NCI-H1417 (cell line): ENCODE measurements at regions not wholly inside any gene's neighbourhood (a gene's known extent, or its start where the extent isn't known, plus 50 kb on each side); places are given as distances from the start of the nearest gene placed in this dataset.

Experiments
- DNase-seq, 3 experiments: peaks; one replicate each; lab custom pipeline; 2025; lab: John Stamatoyannopoulos, UW

DNA sequence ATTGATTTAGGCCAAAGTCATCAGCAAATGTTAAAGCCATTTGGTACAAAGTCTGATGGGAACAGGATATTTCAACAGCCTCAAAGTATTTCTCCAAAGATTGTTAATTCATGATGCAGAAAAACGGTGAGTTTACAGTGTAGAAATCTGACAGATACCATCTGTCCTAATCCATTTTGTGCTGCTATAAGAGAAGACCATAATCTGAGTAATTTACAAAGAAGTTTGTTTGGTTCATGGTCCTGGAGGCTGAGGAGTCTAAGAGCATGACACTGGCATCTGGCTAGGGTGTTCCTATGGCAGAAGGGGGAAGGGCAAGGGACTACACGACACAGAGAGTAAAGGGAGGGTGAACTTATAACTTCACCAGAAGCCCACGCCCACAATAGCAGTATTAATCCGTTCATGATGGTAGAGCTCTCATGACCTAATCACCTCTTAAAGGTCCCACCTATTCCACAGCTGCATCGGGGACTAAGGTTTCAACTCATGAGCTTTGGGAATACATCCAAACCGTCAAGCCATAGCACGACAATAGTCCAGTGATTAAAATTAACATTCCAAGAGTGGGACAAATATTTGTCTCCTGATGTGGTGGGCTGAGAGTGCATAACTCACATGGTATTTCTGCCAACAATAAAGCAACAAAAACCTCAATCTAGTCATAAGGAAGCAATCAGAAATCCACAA is 298.6 kb upstream of the AKR1E2 start:
- DNase-seq: no peak

DNA sequence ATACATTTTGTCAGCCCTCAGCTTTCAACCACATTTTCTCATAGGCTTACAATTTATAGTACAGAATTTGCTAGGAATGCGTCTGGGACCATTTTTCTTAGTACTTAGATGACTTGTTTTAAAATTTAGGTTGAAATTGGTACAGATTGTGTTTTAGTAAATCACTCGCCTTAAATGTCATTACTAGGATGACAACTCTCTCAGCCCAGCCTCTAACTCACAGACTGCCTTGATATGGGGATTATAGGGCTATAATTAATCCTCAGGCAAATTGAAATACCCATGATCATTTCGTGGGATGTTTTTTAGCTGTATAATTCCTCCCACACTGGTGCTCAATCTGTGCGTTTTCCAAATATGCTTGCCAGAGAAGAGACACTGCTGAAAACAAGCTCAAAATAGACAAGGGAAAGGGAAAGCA is 299.7 kb upstream of the AKR1E2 start:
- no peak for DNase-seq

GRCh38 chr10:4525103-4525502 is 300.9 kb upstream of the AKR1E2 start:
- no peak for DNase-seq

DNA sequence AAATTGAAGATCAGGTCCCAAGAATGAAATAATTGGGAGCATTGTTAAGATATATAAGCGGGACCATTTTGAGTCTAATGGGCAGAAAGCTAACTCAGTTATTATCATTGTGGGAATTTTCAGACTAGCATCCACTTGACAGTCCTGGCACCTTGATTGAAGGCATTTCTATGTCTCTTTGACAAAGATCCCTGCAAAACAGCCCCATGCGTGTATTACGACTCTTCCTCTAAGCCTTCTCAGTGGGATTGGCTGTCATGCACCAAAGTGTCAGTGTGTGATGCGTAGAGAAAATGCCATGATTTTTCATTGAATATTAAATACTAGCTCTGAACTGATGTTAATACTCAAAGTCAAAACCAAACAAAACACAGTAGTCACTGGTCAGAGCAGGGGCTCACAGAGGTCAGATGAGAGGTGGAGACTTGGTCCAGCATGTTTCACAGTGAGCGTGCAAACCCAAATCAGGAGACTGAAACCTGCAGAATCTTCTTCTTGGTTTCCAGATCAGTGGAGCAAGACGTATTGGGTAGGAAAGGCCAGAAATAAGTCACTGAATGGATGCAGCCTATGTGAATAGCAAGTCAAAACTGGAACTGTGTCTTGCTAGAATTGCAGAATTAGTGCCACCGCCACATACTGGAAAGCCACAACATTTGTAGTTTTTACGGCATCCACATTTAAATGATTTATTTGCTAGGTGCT is 303.6 kb upstream of the AKR1E2 start:
- DNase-seq: no peak

DNA sequence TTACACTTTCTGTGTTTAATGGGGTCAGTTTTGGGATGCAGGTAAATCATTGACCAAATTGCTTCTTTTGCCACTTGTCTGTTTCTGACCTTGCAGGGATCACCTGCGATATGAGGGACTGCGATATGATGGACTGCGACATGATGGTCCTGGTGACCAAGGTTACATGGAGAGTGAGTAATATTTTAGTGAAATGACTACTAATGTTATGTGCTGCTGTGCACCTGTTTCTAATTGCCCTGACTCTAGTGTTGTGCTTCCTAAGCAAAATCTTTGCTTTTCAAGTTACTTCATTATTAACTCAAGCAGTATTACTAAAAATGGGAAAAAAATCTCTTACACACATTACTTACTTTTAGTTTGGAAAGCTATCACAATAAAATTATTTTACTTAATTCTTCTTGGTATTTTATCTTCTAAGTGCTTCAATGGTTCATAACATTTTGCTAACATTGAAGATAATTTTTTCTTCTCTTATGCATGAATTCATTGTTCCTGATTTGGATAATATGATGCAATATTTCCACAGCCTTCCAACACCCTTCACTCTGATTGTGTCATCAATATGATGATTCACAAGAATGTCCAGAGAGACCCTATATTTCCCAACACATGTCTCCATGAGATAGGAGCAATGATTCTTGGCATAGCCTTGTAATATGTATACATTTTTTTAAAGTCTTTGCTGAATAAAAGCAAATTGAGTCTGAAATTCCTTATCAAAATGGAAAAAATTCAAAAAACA is 306.2 kb upstream of the AKR1E2 start:
- no peak for DNase-seq

DNA sequence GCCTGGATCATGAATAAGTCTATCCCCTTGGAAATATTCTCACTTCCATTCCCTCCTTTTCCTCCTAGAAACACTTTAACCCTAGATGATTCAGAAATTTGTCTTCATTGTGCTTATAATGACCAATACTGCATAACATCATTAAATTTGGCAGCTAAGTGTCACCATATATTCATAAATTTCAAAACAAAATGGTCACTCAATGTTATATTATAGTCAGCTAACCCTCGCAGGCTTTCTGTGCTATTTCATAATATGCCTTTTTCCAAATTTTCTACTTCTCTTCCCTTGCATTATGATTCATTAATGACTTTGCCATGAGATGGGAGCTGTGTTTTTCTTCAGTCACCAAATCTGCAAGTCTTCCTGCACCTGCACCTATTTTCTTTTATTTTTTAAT is 308.3 kb upstream of the AKR1E2 start:
- no peak for DNase-seq

DNA sequence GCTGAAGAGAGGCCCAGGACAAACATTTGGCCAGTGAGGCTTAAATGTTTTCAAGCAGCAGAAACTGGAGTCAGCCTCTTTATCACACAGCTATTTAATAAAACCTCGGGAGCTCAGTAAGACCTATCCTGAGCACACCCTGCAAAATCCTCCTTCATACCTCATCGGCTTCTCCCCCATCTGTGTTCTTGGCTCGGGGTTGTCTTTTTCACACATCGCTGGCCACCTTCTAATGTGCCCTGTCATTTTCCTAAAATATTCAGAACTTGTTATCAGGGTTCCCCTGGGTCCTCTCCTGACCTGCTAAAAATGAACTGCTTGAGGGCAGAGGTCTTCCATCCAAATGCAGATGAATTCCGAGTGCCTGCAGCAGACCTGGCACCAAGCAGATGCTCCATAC is 310.3 kb upstream of the AKR1E2 start:
- no peak for DNase-seq

GRCh38 chr10:4514445-4515108 is 311.4 kb upstream of the AKR1E2 start:
- DNase-seq: no peak

DNA sequence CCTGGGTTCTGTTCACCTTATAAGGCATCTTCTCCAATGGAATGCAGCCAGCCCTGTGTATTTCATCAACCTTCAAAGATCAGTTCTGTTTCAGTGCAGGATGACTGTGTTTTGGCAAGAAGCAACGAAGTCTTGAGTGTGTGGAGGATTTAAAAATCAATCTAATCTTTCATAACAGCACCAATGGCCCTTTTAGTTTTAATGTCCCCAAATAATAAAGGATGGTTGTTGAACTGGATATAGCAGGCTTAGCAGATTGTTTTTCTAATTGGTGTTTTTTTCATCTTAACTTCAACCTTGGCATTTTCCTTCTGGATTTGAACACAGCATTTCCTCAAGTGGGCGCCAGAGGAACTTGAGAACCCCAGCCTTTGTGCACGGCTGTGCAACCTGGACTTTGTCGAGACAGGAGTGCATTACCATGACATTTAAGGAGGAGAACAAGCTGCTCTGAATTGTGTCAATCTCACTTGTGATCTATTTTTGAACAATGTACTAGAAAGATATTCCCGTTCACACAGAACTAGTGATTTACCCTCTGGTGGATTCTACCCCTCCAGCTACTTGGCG is 313.3 kb upstream of the AKR1E2 start:
- DNase-seq: peak in 2 of 3 experiments; percentile 10 to 49

GRCh38 chr10:4512196-4512595 is 313.8 kb upstream of the AKR1E2 start:
- DNase-seq: no peak

GRCh38 chr10:4511509-4511908 is 314.5 kb upstream of the AKR1E2 start:
- no peak for DNase-seq

- no peak for DNase-seq
These were observed 316.6 kb upstream of the AKR1E2 start for GRCh38 chr10:4509405-4509804.

DNA sequence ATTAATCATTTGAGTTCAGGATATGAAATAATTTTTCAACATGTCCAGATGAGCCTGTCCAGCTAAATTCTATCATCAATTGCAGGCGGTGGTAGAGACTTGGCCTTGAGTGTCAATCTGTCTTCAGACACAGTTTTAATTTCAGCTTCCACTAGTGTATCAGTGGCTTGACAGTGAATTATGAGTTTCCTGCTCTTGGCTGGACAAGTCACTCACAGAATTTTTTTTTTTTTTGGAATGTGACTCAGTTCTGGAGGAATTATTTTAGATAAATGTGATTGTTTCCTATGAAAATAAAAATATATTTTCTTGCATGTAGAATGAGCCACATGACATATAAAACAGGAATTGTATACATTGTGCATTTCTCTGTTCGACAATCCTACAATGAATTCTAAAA is 319.9 kb upstream of the AKR1E2 start:
- DNase-seq: no peak

GRCh38 chr10:4504550-4504949 is 321.5 kb upstream of the AKR1E2 start:
- no peak for DNase-seq

DNA sequence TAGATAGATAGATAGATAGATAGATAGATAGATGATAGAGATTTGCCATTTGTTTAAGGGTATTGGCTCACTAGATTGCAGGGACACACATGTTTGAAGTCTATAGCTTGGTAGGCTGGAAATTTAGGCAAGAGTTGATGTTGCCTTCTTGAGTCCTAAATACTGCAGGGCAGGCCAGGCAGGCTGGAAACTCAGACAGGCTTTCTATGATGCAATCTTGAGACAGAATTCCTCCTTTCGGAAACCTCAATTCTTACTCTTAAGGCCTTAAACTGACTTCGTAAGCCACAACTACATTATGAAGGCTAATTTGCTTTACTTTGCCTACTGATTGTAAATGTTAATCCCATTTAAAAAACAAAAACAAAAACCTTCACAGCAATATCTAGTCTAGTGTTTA is 322.9 kb upstream of the AKR1E2 start:
- no peak for DNase-seq

DNA sequence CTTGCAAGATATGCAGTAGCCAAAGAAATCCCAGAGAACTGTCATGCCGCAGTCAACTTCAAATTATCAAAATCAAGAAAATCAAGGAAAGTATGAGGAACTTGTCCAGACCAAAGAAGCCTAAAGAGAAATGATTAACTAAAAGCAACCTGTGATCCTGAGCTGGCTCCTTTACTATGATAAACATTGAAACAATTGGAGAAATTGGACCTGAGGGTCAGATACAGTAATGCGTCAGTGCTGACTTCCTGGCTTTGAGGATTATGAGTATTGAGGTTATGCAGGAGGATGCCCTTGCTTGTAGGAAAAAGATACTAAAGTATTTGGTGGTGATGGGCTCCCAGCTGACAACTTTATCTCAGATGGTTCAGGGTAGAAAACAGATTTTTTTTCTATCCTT is 324.7 kb upstream of the AKR1E2 start:
- no peak for DNase-seq

DNA sequence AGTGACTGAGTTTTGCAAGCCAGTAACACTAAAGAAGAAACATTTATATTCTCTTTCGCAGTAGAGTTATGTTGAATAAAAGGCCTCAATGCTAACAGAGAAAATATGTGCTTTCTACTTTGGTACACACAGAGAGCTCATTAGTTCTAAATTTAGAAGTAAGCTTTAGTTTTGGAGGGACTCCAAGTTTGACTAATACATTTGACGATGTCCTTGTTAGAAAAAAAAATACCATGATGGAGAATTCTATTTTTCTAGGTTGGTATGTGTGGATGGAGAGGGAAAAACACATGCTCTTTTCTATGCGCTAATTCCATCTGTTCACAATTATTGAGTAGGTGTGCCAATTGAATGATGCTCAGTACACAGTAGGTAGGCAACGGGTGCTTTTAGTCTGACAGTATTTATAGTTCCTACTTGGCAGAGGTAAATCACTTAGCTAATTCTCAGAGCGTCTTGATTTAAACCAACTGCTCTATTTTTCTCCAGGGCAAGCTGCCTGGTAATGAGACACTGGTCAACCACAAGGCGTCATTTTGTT is 327.2 kb upstream of the AKR1E2 start:
- peak in 2 of 3 experiments; percentile 1 to 42 for DNase-seq

DNA sequence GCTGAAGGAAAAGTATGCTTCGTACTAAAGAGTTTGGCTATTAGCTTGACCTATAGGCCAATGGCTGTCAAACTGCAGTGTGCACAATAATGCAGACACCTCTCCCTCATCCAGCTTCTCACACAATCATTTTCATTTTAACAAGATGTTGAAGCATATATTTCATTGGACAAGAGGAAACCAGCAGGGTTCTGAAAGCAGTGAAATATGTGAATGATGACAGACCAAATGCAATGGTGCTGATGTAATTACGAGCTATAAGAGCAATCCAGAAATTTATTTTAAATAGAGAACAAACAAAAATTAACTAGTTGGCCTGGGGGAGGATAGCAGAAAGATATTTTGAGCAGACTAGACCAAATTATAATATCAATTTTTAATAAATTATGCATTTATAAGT is 331.5 kb upstream of the AKR1E2 start:
- peak in 1 of 3 experiments; percentile 4 for DNase-seq

- no peak for DNase-seq
These were observed 333.8 kb upstream of the AKR1E2 start for GRCh38 chr10:4492202-4492601.

- no peak for DNase-seq
These were observed 337.1 kb upstream of the AKR1E2 start for GRCh38 chr10:4488904-4489303.

- no peak for DNase-seq
These were observed 340.4 kb upstream of the AKR1E2 start for GRCh38 chr10:4485636-4486035.

DNA sequence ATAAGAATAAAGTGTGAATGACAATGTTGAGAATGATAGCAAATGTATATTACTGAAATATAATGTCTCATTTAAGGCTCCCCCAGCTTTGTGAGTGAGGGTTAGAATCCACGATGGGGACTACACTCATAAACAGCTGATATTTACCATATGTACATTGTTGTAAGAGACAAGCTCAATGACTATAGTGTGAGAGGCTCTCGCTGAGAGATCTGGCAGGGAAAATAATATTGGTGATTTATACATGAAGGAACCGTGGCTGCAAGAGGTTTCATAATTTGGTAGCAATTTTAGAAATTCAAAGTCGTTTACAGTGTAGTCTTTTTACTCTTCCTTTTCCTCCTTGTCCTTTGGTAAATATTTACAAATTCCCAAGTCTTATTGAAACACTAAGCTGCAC is 342.2 kb upstream of the AKR1E2 start:
- no peak for DNase-seq
